Transverse colon (tissue), 3 donors: ENCODE measurements at regions not wholly inside any gene's neighbourhood (a gene's known extent, or its start where the extent isn't known, plus 50 kb on each side); places are given as distances from the start of the nearest gene placed in this dataset.

Experiments used
- POLR2A ChIP-seq: fragments of 450-650 bp; IDR thresholded peaks from one replicate; pipeline ENCODE4 v1.6.1; 2016; ENCODE audit warnings: antibody characterized with exemption, mild to moderate bottlenecking, moderate library complexity
- TF ChIP-seq, protein P1 (sequence below), 5 experiments: fragments of 200-600 bp in 3 of 5; fragments of 450-650 bp in 2 of 5; sonication (generic) in 3 of 5; IDR thresholded peaks; 1 replicate in 2 of 5; 2 replicates in 3 of 5; pipeline ENCODE4 v1.5.1; 2016 to 2017; ENCODE audit warnings: antibody characterized with exemption in 5 of 5, inconsistent platforms in 3 of 5, mild to moderate bottlenecking in 2 of 5, moderate library complexity in 1 of 5

DNA sequence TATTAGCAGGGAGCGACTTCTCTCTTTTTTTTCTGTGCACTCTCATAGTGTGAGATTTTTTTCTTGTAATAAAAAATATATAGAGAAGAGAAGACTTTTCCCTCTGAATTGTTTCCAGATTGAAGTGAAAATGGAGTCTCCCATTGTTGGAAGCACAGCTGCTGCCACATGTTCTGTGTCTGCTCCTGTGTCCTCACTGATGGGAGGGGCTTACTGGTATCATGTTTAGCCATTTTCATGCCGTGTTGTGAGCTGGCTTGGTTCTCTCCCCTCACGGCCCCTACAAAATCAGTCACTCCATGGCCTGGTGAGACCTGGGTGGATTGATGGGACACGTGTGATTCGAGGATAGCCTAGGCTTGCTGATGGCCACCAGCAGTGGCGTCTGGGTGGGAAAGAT, 379.7 kb upstream of the DDHD1 start:
- TF ChIP-seq, protein P1, sequence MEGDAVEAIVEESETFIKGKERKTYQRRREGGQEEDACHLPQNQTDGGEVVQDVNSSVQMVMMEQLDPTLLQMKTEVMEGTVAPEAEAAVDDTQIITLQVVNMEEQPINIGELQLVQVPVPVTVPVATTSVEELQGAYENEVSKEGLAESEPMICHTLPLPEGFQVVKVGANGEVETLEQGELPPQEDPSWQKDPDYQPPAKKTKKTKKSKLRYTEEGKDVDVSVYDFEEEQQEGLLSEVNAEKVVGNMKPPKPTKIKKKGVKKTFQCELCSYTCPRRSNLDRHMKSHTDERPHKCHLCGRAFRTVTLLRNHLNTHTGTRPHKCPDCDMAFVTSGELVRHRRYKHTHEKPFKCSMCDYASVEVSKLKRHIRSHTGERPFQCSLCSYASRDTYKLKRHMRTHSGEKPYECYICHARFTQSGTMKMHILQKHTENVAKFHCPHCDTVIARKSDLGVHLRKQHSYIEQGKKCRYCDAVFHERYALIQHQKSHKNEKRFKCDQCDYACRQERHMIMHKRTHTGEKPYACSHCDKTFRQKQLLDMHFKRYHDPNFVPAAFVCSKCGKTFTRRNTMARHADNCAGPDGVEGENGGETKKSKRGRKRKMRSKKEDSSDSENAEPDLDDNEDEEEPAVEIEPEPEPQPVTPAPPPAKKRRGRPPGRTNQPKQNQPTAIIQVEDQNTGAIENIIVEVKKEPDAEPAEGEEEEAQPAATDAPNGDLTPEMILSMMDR (IDR thresholded peaks at IDR 0.05): no peak
- no peak for TF ChIP-seq POLR2A
